Stimulated activated CD4-positive, alpha-beta T cell treated with anti-CD3 and anti-CD28 coated beads, TNF-alpha, amount 100 ng/mL, for 48 hours (primary cell): ENCODE measurements at regions not wholly inside any gene's neighbourhood (a gene's known extent, or its start where the extent isn't known, plus 50 kb on each side); places are given as distances from the start of the nearest gene placed in this dataset.

Source experiments
- DNase-seq, 3 donors: peaks; one replicate each; pipeline ENCODE4 v3.0.0-alpha.2; 2020; ENCODE audit warnings: low read depth in 3 of 3

DNA sequence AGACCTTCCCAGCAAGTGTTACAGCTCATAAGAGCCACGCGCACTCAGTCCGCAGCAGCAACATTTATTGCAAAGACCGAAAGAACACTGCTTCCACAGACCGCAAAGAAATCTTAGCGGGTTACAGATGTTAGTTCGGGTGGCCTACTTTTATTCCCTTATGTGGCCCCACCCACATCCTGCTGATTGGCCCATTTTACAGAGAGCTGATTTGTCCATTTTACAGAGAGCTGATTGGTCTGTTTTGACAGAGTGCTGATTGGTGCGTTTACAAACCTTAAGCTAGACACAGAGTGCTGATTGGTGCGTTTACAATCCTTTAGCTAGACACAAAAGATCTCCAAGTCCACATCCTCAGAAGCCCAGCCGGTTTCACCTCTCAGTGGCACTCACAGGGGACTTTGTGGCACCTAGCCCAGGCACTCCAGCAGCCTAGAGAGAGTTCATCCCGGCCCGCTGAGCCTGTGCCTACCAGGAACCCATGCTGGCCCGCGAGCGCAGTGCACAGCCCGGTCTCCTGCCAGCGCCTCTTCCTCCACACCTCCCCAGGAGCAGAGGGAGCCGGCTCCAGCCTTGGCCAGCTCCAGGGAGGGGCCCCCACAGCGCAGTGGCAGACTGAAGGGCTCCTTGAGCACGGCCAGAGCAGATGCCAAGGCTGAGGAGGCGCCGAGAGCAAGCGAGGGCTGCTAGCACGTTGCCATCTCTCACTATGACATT lies 244.3 kb upstream of the TSHZ2 start:
- DNase-seq = no peak

DNA sequence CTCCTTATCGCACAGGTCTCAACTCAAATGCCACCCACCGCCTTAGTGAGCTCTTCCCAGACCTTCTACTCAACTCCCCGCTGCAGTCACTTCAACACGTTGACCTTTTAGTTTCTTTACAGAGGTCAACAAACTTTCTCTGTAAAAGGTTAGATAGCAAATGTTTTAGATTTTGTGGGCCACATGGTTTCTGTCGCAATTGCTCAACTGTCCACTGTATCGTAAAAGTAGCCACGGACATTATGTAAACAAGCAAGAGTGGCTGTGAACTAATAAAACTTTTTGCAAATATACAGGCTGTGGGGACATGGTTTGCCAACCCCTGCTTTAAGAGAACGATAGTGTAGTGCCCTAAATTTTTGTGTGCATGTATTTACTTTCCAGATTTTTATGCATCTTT lies 247.6 kb upstream of the TSHZ2 start:
- DNase-seq = no peak

DNA sequence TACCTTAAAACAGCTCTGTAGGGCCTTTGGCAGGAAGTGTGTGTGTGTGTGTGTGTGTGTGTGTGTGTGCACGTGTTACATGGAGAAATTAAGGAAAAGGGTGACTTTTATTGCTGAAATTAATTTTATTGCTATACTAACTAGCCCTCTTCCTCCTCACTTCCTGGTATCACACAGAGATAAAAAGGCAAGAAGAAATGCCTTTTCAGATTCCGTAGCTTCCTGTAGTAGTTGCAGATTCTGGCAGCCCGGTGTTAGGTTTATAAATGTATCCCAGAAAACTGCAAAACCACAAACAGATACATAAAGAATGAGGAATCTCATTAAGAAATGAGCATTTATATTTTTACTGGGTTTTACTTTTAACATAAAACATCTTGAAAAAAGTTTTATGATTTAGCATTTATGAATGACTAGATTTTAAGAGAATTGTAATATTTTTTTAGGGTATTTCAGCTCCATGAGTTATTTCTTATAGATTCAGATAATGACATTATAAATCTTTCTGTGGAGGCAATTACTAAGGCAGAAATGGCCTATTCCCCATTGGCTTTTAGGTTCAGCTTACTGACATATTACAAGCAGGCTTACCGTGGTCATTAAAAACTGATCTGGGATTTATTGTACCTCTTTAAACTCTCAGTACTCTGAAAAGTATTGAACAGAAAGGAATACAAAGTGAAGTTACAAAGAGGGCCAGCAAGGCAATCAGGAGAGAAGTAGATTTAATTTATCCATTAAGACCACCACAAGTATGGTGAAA lies 249.1 kb upstream of the TSHZ2 start:
- no peak for DNase-seq

GRCh38 chr20:52708137-52708536 lies 264.0 kb upstream of the TSHZ2 start:
- no peak for DNase-seq

GRCh38 chr20:52704553-52704952 lies 267.6 kb upstream of the TSHZ2 start:
- no peak for DNase-seq

DNA sequence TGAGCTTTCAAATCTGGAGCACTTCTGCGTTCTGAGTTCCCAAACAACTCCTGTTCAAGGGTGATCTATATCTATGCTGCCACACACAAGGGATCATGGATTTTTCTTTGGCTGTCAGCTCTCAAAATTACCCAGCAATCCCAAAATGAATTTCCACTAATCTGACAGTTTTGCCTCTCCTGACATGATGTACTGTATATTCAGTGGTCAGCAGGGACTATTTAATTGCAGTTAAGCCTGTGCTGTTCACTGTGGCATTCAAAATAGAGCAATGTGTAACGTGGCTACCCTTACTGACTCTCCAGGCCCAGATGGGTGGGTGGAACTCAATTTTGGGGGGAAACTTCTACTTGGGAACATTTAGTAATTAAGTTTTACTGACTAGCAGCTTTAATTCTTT lies 283.8 kb upstream of the TSHZ2 start:
- DNase-seq = no peak

DNA sequence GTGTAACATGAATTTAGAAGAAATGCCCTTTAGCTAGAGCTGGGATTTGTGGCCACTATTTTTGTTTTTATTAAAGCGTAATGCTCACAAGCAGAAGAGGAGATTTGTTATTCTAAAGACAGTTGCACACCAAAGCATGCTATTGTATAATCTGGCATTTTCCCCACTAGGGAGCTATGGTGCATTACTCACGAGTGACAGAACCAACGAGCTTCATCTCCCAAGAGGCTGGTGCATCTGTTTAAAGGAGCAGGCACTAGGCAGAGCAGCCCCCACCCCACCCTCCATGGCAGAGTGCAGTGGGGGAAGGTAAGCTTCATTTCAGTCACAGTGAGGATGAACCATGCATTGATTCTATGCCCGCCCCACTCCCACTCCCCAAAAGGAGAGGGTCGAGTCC lies 287.3 kb upstream of the TSHZ2 start:
- DNase-seq = no peak

GRCh38 chr20:52684176-52684575 lies 288.0 kb upstream of the TSHZ2 start:
- DNase-seq = no peak

- no peak for DNase-seq
Measured at GRCh38 chr20:52683761-52684160, 288.4 kb upstream of the TSHZ2 start.

DNA sequence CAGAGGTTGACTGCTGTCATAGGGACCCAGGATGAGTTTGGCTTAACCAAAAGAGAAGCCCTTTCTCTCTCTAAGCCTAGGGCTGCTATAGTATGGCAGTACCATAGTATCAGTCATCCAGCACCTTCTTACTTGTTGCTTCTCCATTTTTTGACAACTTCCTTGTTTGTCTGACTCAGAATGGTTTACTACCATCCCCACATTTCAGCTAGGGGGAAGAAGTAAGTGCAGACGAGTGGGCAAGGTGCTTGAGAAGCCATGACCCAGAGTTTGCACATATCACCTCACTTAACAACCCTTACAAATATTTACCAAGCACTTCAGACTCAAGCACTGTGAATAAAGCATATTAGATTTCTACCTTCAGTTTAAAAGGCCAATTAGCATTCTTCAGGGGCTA lies 289.9 kb upstream of the TSHZ2 start:
- DNase-seq = no peak

DNA sequence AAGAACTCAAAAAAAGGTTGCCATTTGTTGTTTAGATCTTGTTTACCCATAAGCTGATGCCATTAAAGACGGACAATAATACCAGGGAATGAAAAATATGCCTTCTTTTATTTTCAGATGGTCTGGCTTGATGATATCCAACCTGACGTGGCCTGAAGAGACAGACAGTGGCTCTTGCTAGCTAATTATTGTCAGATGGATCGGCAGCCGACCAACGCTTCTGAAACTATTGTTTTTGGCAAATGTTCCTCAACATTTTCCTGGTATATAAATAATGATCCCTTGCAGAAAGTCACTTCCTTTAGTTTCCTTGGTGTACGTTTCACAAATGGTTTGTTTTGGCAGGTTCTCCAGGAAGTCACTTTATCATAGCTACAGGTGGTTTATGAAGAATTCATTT lies 290.9 kb upstream of the TSHZ2 start:
- no peak for DNase-seq

DNA sequence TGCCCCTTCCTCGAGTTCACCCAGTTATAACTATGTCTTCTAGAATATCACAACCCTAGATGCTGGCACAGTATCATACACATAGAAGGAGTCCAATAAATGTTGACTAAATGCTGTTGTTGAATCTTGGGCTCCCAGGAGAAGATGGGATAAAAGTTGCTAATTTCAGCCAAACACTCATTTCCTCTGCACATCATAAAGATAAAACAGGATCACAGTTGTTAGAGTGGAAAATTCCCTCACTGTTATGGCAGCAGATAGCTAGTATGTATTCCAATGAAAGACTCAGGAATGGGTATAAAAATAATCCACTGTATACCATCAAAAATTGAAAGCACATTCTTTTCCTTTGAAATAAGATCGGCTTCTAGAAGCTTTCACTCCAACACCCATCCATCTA lies 294.9 kb upstream of the TSHZ2 start:
- no peak for DNase-seq

- no peak for DNase-seq
Measured at GRCh38 chr20:52676283-52676995, 295.7 kb upstream of the TSHZ2 start.

- no peak for DNase-seq
Measured at GRCh38 chr20:52675375-52675774, 296.8 kb upstream of the TSHZ2 start.

- no peak for DNase-seq
Measured at GRCh38 chr20:52668626-52669025, 303.5 kb upstream of the TSHZ2 start.

DNA sequence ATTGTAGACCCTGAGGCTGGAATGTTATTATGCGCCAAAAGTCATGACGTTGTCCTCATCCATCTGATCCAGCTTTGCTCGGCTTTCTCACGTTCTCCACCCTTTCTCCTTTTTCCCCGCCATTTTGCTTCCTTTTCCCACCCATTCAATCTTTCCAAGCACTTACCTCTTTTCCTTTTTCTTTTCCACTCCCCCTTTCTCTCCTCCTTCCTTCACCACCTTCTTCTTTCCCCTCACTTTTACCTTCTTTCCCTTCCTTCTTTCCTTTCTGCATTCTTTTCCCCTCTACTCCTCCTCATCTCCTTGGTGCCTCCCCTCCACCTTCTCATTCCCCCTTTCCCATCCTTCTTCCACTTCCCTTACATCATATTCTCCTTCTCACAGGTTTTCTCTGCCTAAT lies 304.8 kb upstream of the TSHZ2 start:
- no peak for DNase-seq

- DNase-seq = no peak
Measured at GRCh38 chr20:52665441-52665840, 306.7 kb upstream of the TSHZ2 start.

DNA sequence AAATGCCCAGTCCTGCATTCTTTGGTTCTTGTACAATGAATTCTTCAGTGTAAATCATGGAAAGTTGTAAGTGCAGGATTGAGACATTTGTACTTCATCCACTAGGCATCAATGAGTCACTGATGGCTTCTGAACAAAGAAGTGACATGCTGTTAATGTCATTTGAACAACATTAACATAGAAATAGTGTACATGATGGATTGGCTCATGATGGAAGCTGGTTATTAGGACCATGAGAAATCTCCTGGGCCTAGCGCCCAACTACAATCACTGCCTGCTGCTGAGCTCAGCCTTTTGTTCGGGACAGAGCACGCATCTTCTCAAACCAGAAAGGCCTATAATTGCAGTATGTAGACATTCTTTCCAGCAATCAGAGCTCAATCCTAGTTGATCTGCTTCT lies 316.8 kb upstream of the TSHZ2 start:
- DNase-seq = no peak

GRCh38 chr20:52654567-52654966 lies 317.6 kb upstream of the TSHZ2 start:
- DNase-seq = no peak

- no peak for DNase-seq
Measured at GRCh38 chr20:52652271-52652670, 319.9 kb upstream of the TSHZ2 start.

DNA sequence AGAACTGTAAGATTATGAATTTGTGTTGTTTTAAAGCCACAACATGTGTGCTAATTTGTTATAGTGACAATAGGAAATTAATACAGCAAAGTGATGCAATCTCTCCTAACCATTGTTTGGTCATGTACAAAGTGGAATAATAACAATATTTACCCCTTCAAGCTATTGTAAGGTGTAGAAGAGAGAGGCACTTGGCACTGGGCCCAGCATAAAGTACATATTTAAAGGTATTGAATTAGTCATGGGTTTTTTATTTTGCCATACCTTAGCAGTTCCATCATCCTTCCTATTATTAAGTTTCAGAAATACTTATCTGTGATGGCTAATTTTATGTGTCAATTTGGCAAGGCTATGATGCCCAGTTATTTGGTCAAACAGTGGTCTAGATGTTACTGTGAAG lies 322.4 kb upstream of the TSHZ2 start:
- DNase-seq = no peak

DNA sequence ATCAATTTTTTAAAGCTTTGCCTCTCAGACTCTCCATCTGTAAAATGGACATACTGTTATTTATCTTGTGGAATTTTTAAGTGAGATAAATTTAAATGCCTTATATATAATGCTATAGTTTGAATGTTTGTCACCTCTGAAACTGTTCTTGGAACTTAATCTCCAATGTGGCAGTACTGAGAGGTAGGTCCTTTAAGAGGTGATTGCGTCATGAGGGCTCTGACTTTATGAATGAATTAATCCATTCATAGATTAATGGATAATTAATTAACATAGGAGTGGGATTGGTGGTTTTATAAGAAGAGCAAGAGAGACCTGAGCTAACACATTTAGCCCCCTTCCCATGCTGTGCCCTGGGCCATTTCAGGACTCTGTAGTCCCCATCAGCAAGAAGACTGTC lies 326.3 kb upstream of the TSHZ2 start:
- no peak for DNase-seq

GRCh38 chr20:52643034-52643433 lies 329.1 kb upstream of the TSHZ2 start:
- DNase-seq = no peak
